HG02610 (cell line): ENCODE measurements at regions not wholly inside any gene's neighbourhood (a gene's known extent, or its start where the extent isn't known, plus 50 kb on each side); places are given as distances from the start of the nearest gene placed in this dataset.

Experiments used
- ATAC-seq: cut with Tn5 transposase; IDR thresholded peaks from one replicate; pipeline ENCODE4 v1.9.1; 2021; ENCODE audit warnings: mild to moderate bottlenecking, moderate library complexity; ENCODE audit not compliant: unreplicated experiment

- ATAC-seq: no peak
Observed at GRCh38 chr10:111338805-111339204, 262.0 kb downstream of the ADRA2A start.

- no peak for ATAC-seq
Observed at GRCh38 chr10:111344804-111345203, 268.0 kb downstream of the ADRA2A start.

- no peak for ATAC-seq
Observed at GRCh38 chr10:111347386-111348013, 270.7 kb downstream of the ADRA2A start.

- no peak for ATAC-seq
Observed at GRCh38 chr10:111348076-111348475, 271.2 kb downstream of the ADRA2A start.

GRCh38 chr10:111354859-111355258, 278.0 kb downstream of the ADRA2A start:
- ATAC-seq: no peak

- ATAC-seq: no peak
Observed at GRCh38 chr10:111356571-111356970, 279.7 kb downstream of the ADRA2A start.

GRCh38 chr10:111357859-111358258, 281.0 kb downstream of the ADRA2A start:
- no peak for ATAC-seq

- ATAC-seq: peak; percentile 65
Observed at GRCh38 chr10:111360260-111360925, 283.6 kb downstream of the ADRA2A start.

GRCh38 chr10:111367531-111367930, 290.7 kb downstream of the ADRA2A start:
- no peak for ATAC-seq

- no peak for ATAC-seq
Observed at GRCh38 chr10:111370101-111370500, 293.3 kb downstream of the ADRA2A start.

GRCh38 chr10:111373696-111374095, 296.9 kb downstream of the ADRA2A start:
- ATAC-seq: no peak

GRCh38 chr10:111379534-111380187, 302.8 kb downstream of the ADRA2A start:
- ATAC-seq: no peak

- peak; percentile 46 for ATAC-seq
Observed at GRCh38 chr10:111384556-111384955, 307.7 kb downstream of the ADRA2A start.

- no peak for ATAC-seq
Observed at GRCh38 chr10:111390813-111391563, 314.2 kb downstream of the ADRA2A start.

GRCh38 chr10:111392159-111392558, 315.3 kb downstream of the ADRA2A start:
- ATAC-seq: no peak

- ATAC-seq: no peak
Observed at GRCh38 chr10:111392910-111393309, 316.1 kb downstream of the ADRA2A start.

- no peak for ATAC-seq
Observed at GRCh38 chr10:111410740-111411139, 333.9 kb downstream of the ADRA2A start.

- no peak for ATAC-seq
Observed at GRCh38 chr10:111425459-111425858, 348.6 kb downstream of the ADRA2A start.

GRCh38 chr10:111429288-111430028, 352.6 kb downstream of the ADRA2A start:
- ATAC-seq: no peak

- no peak for ATAC-seq
Observed at GRCh38 chr10:111430070-111430469, 353.2 kb downstream of the ADRA2A start.

GRCh38 chr10:111432588-111432987, 355.8 kb downstream of the ADRA2A start:
- no peak for ATAC-seq
